ENCODE measurements at regions not wholly inside any gene's neighbourhood (a gene's known extent, or its start where the extent isn't known, plus 50 kb on each side); places are given as distances from the start of the nearest gene placed in this dataset.

GRCh38 chr9:7937761-7938491 lies 138.3 kb upstream of the DMAC1 start:
- TF ChIP-seq ZNF274 (IDR thresholded peaks at IDR 0.05; ENCODE audit: low read depth, low read length) (no peak), YY1 (IDR thresholded peaks at IDR 0.05; ENCODE audit: insufficient read depth, insufficient read length) (no peak), SUZ12 (IDR thresholded peaks at IDR 0.05; ENCODE audit: extremely low read depth, insufficient read depth, insufficient read length) (no peak)
